Neural cell (in vitro differentiated cells): ENCODE measurements at regions not wholly inside any gene's neighbourhood (a gene's known extent, or its start where the extent isn't known, plus 50 kb on each side); places are given as distances from the start of the nearest gene placed in this dataset.
A peak's percentile ranks its signal among the peaks of the same experiment; 100 is the strongest.

ENCODE experiments used
- H2AFZ ChIP-seq: fragments of 200-600, 300-800 bp; sonication (generic), shearing (Covaris generic); 2 replicates; pipeline ENCODE4 v1.6.0; 2014; ENCODE audit warnings: low read depth, mild to moderate bottlenecking, antibody characterized with exemption, low read length, moderate library complexity
- H3F3A ChIP-seq: fragments of 200-600 bp; shearing (Covaris generic); 2 replicates; pipeline ENCODE4 v1.6.1; 2016; ENCODE audit warnings: mild to moderate bottlenecking, moderate library complexity, mixed read lengths, antibody characterized with exemption, low read length; ENCODE audit not compliant: insufficient read depth, poor library complexity, severe bottlenecking
- H3K27ac ChIP-seq: fragments of 200-600, 300-800 bp; sonication (generic), shearing (Covaris generic); 2 replicates; pipeline ENCODE4 v1.5.1; 2014; ENCODE audit warnings: mild to moderate bottlenecking, low read length, moderate library complexity
- H3K27me3 ChIP-seq: fragments of 300-800, 200-600 bp; sonication (generic), shearing (Covaris generic); 2 replicates; pipeline ENCODE4 v1.6.0; 2014; ENCODE audit warnings: mild to moderate bottlenecking, low read depth, low read length, moderate library complexity; ENCODE audit not compliant: insufficient read depth
- H3K36me3 ChIP-seq: fragments of 300-800, 200-600 bp; sonication (generic), shearing (Covaris generic); 2 replicates; pipeline ENCODE4 v1.5.1; 2014; ENCODE audit warnings: mild to moderate bottlenecking, antibody characterized with exemption, low read length, moderate library complexity; ENCODE audit not compliant: insufficient read depth
- H3K4me2 ChIP-seq: fragments of 300-800, 200-600 bp; sonication (generic), shearing (Covaris generic); 2 replicates; pipeline ENCODE4 v1.6.0; 2014; ENCODE audit warnings: mild to moderate bottlenecking, low read length
- H3K4me3 ChIP-seq: fragments of 300-800, 200-600 bp; sonication (generic), shearing (Covaris generic); 2 replicates; pipeline ENCODE4 v1.5.1; 2014; ENCODE audit warnings: mild to moderate bottlenecking, low read length, moderate library complexity
- H3K79me2 ChIP-seq: fragments of 200-600 bp; shearing (Covaris generic); replicated peaks from 2 replicates; pipeline ENCODE4 v1.6.0; 2014; ENCODE audit warnings: mild to moderate bottlenecking, low read length, moderate library complexity; ENCODE audit not compliant: insufficient read depth
- H3K9ac ChIP-seq: fragments of 300-800, 200-600 bp; sonication (generic), shearing (Covaris generic); 2 replicates; pipeline ENCODE4 v1.6.1; 2016; ENCODE audit warnings: mild to moderate bottlenecking, low read length, mixed read lengths
- H3K9me2 ChIP-seq: fragments of 200-600 bp; shearing (Covaris generic); 2 replicates; pipeline ENCODE4 v1.6.1; 2016; ENCODE audit warnings: mild to moderate bottlenecking, low read length, mixed read lengths; ENCODE audit not compliant: insufficient read depth
- H3K9me3 ChIP-seq: fragments of 200-600, 300-800 bp; sonication (generic), shearing (Covaris generic); 2 replicates; pipeline ENCODE4 v1.6.1; 2016; ENCODE audit warnings: mild to moderate bottlenecking, mixed run types, low read length, moderate library complexity, mixed read lengths
- H4K20me1 ChIP-seq: fragments of 200-600 bp; shearing (Covaris generic); 2 replicates; pipeline ENCODE4 v1.6.1; 2016; ENCODE audit warnings: mild to moderate bottlenecking, mixed run types; ENCODE audit not compliant: insufficient read depth
- EP300 ChIP-seq: fragments of 450-650 bp; conservative IDR thresholded peaks from 2 replicates; pipeline ENCODE4 v1.6.1; 2014; ENCODE audit warnings: antibody characterized with exemption, mild to moderate bottlenecking, moderate library complexity; ENCODE audit not compliant: poor library complexity, severe bottlenecking
- EZH2 ChIP-seq: fragments of 200-600, 300-800 bp; shearing (Covaris generic), sonication (generic); IDR thresholded peaks from 2 replicates; pipeline ENCODE4 v1.6.1; 2014; ENCODE audit warnings: antibody characterized with exemption, low read length, borderline replicate concordance, mild to moderate bottlenecking; ENCODE audit not compliant: insufficient read depth, poor library complexity, severe bottlenecking
- MXI1 ChIP-seq: fragments of 450-650 bp; conservative IDR thresholded peaks from 2 replicates; pipeline ENCODE4 v1.6.1; 2014; ENCODE audit warnings: antibody characterized with exemption, mild to moderate bottlenecking; ENCODE audit not compliant: poor library complexity, severe bottlenecking
- POLR2AphosphoS5 ChIP-seq: IDR thresholded peaks from 2 replicates; pipeline ENCODE4 v1.6.1; 2012
- RAD21 ChIP-seq: fragments of 450-650 bp; conservative IDR thresholded peaks from 2 replicates; pipeline ENCODE4 v1.6.1; 2014; ENCODE audit warnings: antibody characterized with exemption, mild to moderate bottlenecking, moderate library complexity
- REST ChIP-seq: IDR thresholded peaks from 2 replicates; pipeline ENCODE4 v1.6.1; 2012; ENCODE audit warnings: borderline replicate concordance
- SMC3 ChIP-seq: fragments of 450-650 bp; conservative IDR thresholded peaks from 2 replicates; pipeline ENCODE4 v1.6.1; 2014; ENCODE audit warnings: antibody characterized with exemption, mild to moderate bottlenecking, moderate library complexity; ENCODE audit not compliant: poor library complexity
- TAF1 ChIP-seq: IDR thresholded peaks from 2 replicates; pipeline ENCODE4 v1.6.1; 2012; ENCODE audit warnings: low read depth
- TF ChIP-seq, protein P1 (sequence below): fragments of 450-650 bp; IDR thresholded peaks from 2 replicates; pipeline ENCODE4 v1.5.1; 2014; ENCODE audit warnings: antibody characterized with exemption, mild to moderate bottlenecking, moderate library complexity; ENCODE audit not compliant: poor library complexity, severe bottlenecking

DNA sequence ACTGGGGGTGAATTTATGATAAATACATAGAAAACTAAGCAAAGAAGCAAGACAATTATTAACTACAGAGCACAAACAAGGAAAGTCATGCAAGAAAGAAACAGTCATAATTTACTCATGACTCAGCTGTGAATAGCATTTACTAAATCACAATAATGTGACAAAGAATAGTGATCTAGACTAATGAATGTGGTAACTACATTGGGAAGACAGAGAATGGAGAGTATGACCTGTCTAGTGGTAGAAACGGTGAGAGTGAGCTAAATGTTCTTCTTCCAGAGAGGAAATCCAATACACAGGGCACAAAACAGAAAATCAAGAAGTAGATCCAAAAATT lies 153.5 kb upstream of the DST start:
- Histone ChIP-seq H3K27ac (no peak overlapping the region), H3K9me2 (no peaks in the 10 kb centered on the region), H3F3A (no peaks in the 10 kb centered on the region), H3K36me3 (no peaks in the 10 kb centered on the region), H2AFZ (no peak overlapping the region), H3K9ac (no peak overlapping the region), H3K4me3 (no peak overlapping the region), H3K9me3 (no peaks in the 10 kb centered on the region), H4K20me1 (no peaks in the 10 kb centered on the region), H3K79me2 (peaks cover 34% of the 10 kb centered on the region), H3K4me2 (peak overlapping the region; percentile 37), H3K27me3 (no peaks in the 10 kb centered on the region)
- TF ChIP-seq REST (no peak), POLR2AphosphoS5 (no peak), RAD21 (no peak), EP300 (no peak), SMC3 (no peak), TAF1 (no peak), MXI1 (no peak), EZH2 (no peak)
- TF ChIP-seq, protein P1, sequence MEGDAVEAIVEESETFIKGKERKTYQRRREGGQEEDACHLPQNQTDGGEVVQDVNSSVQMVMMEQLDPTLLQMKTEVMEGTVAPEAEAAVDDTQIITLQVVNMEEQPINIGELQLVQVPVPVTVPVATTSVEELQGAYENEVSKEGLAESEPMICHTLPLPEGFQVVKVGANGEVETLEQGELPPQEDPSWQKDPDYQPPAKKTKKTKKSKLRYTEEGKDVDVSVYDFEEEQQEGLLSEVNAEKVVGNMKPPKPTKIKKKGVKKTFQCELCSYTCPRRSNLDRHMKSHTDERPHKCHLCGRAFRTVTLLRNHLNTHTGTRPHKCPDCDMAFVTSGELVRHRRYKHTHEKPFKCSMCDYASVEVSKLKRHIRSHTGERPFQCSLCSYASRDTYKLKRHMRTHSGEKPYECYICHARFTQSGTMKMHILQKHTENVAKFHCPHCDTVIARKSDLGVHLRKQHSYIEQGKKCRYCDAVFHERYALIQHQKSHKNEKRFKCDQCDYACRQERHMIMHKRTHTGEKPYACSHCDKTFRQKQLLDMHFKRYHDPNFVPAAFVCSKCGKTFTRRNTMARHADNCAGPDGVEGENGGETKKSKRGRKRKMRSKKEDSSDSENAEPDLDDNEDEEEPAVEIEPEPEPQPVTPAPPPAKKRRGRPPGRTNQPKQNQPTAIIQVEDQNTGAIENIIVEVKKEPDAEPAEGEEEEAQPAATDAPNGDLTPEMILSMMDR, result no peak

- Histone ChIP-seq H3K79me2 (peaks cover 31% of the 10 kb centered on the region), H4K20me1 (no peaks in the 10 kb centered on the region), H3K36me3 (no peaks in the 10 kb centered on the region), H3K9me3 (no peaks in the 10 kb centered on the region), H2AFZ (no peak overlapping the region), H3K9ac (no peak overlapping the region), H3K4me2 (peak overlapping the region; percentile 37), H3K27ac (no peak overlapping the region), H3K4me3 (no peak overlapping the region), H3F3A (no peaks in the 10 kb centered on the region), H3K9me2 (no peaks in the 10 kb centered on the region), H3K27me3 (no peaks in the 10 kb centered on the region)
- TF ChIP-seq EZH2, result no peak
- TF ChIP-seq REST, result no peak
- TF ChIP-seq MXI1, result no peak
- TF ChIP-seq EP300, result no peak
- no peak for TF ChIP-seq TAF1
- TF ChIP-seq, protein P1, result no peak
- TF ChIP-seq RAD21, result no peak
- TF ChIP-seq SMC3, result no peak
- no peak for TF ChIP-seq POLR2AphosphoS5
Observed at GRCh38 chr6:56795466-56796195, 152.9 kb upstream of the DST start.
